ENCODE measurements at regions not wholly inside any gene's neighbourhood (a gene's known extent, or its start where the extent isn't known, plus 50 kb on each side); places are given as distances from the start of the nearest gene placed in this dataset.
A peak's percentile ranks its signal among the peaks of the same experiment; 100 is the strongest.
"Not testable (repeated sequence)": the region's sequence is repeated elsewhere in the genome, so short reads cannot be mapped to it uniquely, and the experiment has no call there.

- Mint-ChIP-seq H3K27me3 (peaks cover 20 to 58% (median 58%) of the 10 kb centered on the region in 3 donors), H3K9me3 (peaks cover 8 to 23% (median 12%) of the 10 kb centered on the region in 7 donors), H3K36me3 (peaks cover 0 to 12% of the 10 kb centered on the region in 2 donors)
- not testable (repeated sequence) for H3K4me3 Mint-ChIP-seq; H3K4me1 Mint-ChIP-seq; H3K27ac Mint-ChIP-seq; DNase-seq; ATAC-seq (ENCODE audit: low read depth in 2 of 2)
These were observed 193.6 kb downstream of the MREG start for GRCh38 chr2:215819713-215820112.

GRCh38 chr2:215817046-215817445 lies 196.3 kb downstream of the MREG start:
- DNase-seq (no peak), ATAC-seq (ENCODE audit: low read depth in 2 of 2) (no peak)
- no peak overlapping the region for H3K27ac Mint-ChIP-seq
- H3K9me3 Mint-ChIP-seq = peaks cover 8 to 23% (median 10%) of the 10 kb centered on the region in 7 donors
- peaks cover 7 to 13% (median 11%) of the 10 kb centered on the region in 3 donors for H3K4me1 Mint-ChIP-seq
- peaks cover 20 to 46% (median 41%) of the 10 kb centered on the region in 3 donors for H3K27me3 Mint-ChIP-seq
- peaks cover 0 to 12% of the 10 kb centered on the region in 2 donors for H3K36me3 Mint-ChIP-seq
- H3K4me3 Mint-ChIP-seq = no peak overlapping the region

GRCh38 chr2:215816424-215816823 lies 196.9 kb downstream of the MREG start:
- Mint-ChIP-seq H3K27me3 (peaks cover 20 to 40% (median 35%) of the 10 kb centered on the region in 3 donors), H3K4me3 (no peak overlapping the region), H3K9me3 (peaks cover 7 to 23% (median 9%) of the 10 kb centered on the region in 7 donors), H3K27ac (no peak overlapping the region), H3K36me3 (peaks cover 0 to 12% of the 10 kb centered on the region in 2 donors), H3K4me1 (peaks cover 13 to 17% (median 17%) of the 10 kb centered on the region in 3 donors)
- no peak for ATAC-seq (ENCODE audit: low read depth in 2 of 2)
- no peak for DNase-seq

GRCh38 chr2:215815960-215816359 lies 197.4 kb downstream of the MREG start:
- Mint-ChIP-seq H3K36me3 (peaks cover 0 to 12% of the 10 kb centered on the region in 2 donors), H3K9me3 (peaks cover 5 to 18% (median 8%) of the 10 kb centered on the region in 7 donors), H3K27me3 (peaks cover 20 to 36% (median 30%) of the 10 kb centered on the region in 3 donors), H3K27ac (no peak overlapping the region), H3K4me3 (no peak overlapping the region), H3K4me1 (peaks cover 18 to 22% (median 22%) of the 10 kb centered on the region in 3 donors)
- ATAC-seq (ENCODE audit: low read depth in 2 of 2) (no peak), DNase-seq (no peak)

- Mint-ChIP-seq H3K9me3 (no peaks in the 10 kb centered on the region), H3K4me3 (peak overlapping the region in 1 of 8 donors; percentile 47), H3K27ac (peak overlapping the region in 1 of 6 donors; percentile 4), H3K4me1 (peaks cover 24 to 36% (median 35%) of the 10 kb centered on the region in 3 donors), H3K27me3 (peaks cover 6 to 17% (median 17%) of the 10 kb centered on the region in 3 donors), H3K36me3 (no peaks in the 10 kb centered on the region)
- ATAC-seq (ENCODE audit: low read depth in 2 of 2) (no peak), DNase-seq (no peak)
These were observed 200.4 kb downstream of the MREG start for GRCh38 chr2:215812966-215813365.

- Mint-ChIP-seq H3K36me3 (no peaks in the 10 kb centered on the region), H3K27me3 (peaks cover 0 to 11% (median 5%) of the 10 kb centered on the region in 3 donors), H3K27ac (peak overlapping the region in 4 of 6 donors; percentile 4 to 55 (median 48)), H3K4me1 (peaks cover 24 to 36% (median 35%) of the 10 kb centered on the region in 3 donors), H3K4me3 (peak overlapping the region; percentile 52 to 84 (median 74)), H3K9me3 (no peaks in the 10 kb centered on the region)
- DNase-seq (peak; percentile 63), ATAC-seq (ENCODE audit: low read depth in 2 of 2) (peak; percentile 91 to 93)
These were observed 201.7 kb downstream of the MREG start for GRCh38 chr2:215811409-215812345.

- DNase-seq = no peak
- Mint-ChIP-seq H3K27ac (no peak overlapping the region), H3K4me3 (peak overlapping the region in 7 of 8 donors; percentile 52 to 84 (median 74)), H3K4me1 (peaks cover 24 to 36% (median 35%) of the 10 kb centered on the region in 3 donors), H3K36me3 (no peaks in the 10 kb centered on the region), H3K27me3 (peaks cover 0 to 14% (median 0%) of the 10 kb centered on the region in 3 donors), H3K9me3 (no peaks in the 10 kb centered on the region)
- peak in 1 of 2 donors; percentile 20 for ATAC-seq (ENCODE audit: low read depth in 2 of 2)
These were observed 202.3 kb downstream of the MREG start for GRCh38 chr2:215811003-215811402.

GRCh38 chr2:215808996-215809395 lies 204.4 kb downstream of the MREG start:
- DNase-seq (no peak), ATAC-seq (ENCODE audit: low read depth in 2 of 2) (no peak)
- peaks cover 8 to 10% (median 9%) of the 10 kb centered on the region in 3 donors for H3K27me3 Mint-ChIP-seq
- H3K4me3 Mint-ChIP-seq = no peak overlapping the region
- H3K4me1 Mint-ChIP-seq = peaks cover 24 to 36% (median 35%) of the 10 kb centered on the region in 3 donors
- no peaks in the 10 kb centered on the region for H3K9me3 Mint-ChIP-seq
- H3K27ac Mint-ChIP-seq = no peak overlapping the region
- H3K36me3 Mint-ChIP-seq = no peaks in the 10 kb centered on the region

GRCh38 chr2:215808194-215808593 lies 205.2 kb downstream of the MREG start:
- Mint-ChIP-seq H3K27ac (peak overlapping the region in 1 of 6 donors; percentile 52), H3K27me3 (peaks cover 8 to 9% (median 9%) of the 10 kb centered on the region in 3 donors), H3K4me1 (peaks cover 22 to 36% (median 35%) of the 10 kb centered on the region in 3 donors), H3K36me3 (no peaks in the 10 kb centered on the region), H3K9me3 (no peaks in the 10 kb centered on the region), H3K4me3 (no peak overlapping the region)
- no peak for ATAC-seq (ENCODE audit: low read depth in 2 of 2)
- no peak for DNase-seq

GRCh38 chr2:215805493-215805892 lies 207.9 kb downstream of the MREG start:
- Mint-ChIP-seq H3K36me3 (no peaks in the 10 kb centered on the region), H3K9me3 (peaks cover 0 to 8% (median 0%) of the 10 kb centered on the region in 7 donors), H3K27me3 (peaks cover 6 to 9% (median 8%) of the 10 kb centered on the region in 3 donors), H3K4me3 (no peak overlapping the region), H3K27ac (no peak overlapping the region), H3K4me1 (peaks cover 0 to 12% (median 11%) of the 10 kb centered on the region in 3 donors)
- no peak for ATAC-seq (ENCODE audit: low read depth in 2 of 2)
- DNase-seq = no peak

- peaks cover 0 to 8% (median 0%) of the 10 kb centered on the region in 7 donors for H3K9me3 Mint-ChIP-seq
These were observed 210.2 kb downstream of the MREG start for GRCh38 chr2:215803150-215803549.

GRCh38 chr2:215799194-215799593 lies 214.2 kb downstream of the MREG start:
- DNase-seq (no peak), ATAC-seq (ENCODE audit: low read depth in 2 of 2) (no peak)
- H3K4me3 Mint-ChIP-seq = no peak overlapping the region
- H3K36me3 Mint-ChIP-seq = peaks cover 0 to 7% of the 10 kb centered on the region in 2 donors
- no peak overlapping the region for H3K27ac Mint-ChIP-seq
- peaks cover 0 to 8% (median 0%) of the 10 kb centered on the region in 7 donors for H3K9me3 Mint-ChIP-seq
- H3K4me1 Mint-ChIP-seq = no peaks in the 10 kb centered on the region
- H3K27me3 Mint-ChIP-seq = peaks cover 0 to 24% (median 3%) of the 10 kb centered on the region in 3 donors

More at GRCh38 chr2:215803150-215803549, 210.2 kb downstream of the MREG start:
- H3K36me3 Mint-ChIP-seq = no peaks in the 10 kb centered on the region
- no peak overlapping the region for H3K27ac Mint-ChIP-seq
- no peak overlapping the region for H3K4me3 Mint-ChIP-seq
- no peak for ATAC-seq (ENCODE audit: low read depth in 2 of 2)
- peaks cover 6 to 15% (median 9%) of the 10 kb centered on the region in 3 donors for H3K27me3 Mint-ChIP-seq
- DNase-seq = no peak
- H3K4me1 Mint-ChIP-seq = no peaks in the 10 kb centered on the region

- peaks cover 0 to 7% of the 10 kb centered on the region in 2 donors for H3K36me3 Mint-ChIP-seq
- ATAC-seq (ENCODE audit: low read depth in 2 of 2) (no peak), DNase-seq (no peak)
- H3K9me3 Mint-ChIP-seq = peaks cover 0 to 8% (median 0%) of the 10 kb centered on the region in 7 donors
- no peak overlapping the region for H3K27ac Mint-ChIP-seq
- H3K27me3 Mint-ChIP-seq = peaks cover 0 to 24% (median 3%) of the 10 kb centered on the region in 3 donors
- no peak overlapping the region for H3K4me3 Mint-ChIP-seq
- H3K4me1 Mint-ChIP-seq = no peaks in the 10 kb centered on the region
These were observed 215.7 kb downstream of the MREG start for GRCh38 chr2:215797676-215798075.
